ENCODE measurements at regions not wholly inside any gene's neighbourhood (a gene's known extent, or its start where the extent isn't known, plus 50 kb on each side); places are given as distances from the start of the nearest gene placed in this dataset.

DNA sequence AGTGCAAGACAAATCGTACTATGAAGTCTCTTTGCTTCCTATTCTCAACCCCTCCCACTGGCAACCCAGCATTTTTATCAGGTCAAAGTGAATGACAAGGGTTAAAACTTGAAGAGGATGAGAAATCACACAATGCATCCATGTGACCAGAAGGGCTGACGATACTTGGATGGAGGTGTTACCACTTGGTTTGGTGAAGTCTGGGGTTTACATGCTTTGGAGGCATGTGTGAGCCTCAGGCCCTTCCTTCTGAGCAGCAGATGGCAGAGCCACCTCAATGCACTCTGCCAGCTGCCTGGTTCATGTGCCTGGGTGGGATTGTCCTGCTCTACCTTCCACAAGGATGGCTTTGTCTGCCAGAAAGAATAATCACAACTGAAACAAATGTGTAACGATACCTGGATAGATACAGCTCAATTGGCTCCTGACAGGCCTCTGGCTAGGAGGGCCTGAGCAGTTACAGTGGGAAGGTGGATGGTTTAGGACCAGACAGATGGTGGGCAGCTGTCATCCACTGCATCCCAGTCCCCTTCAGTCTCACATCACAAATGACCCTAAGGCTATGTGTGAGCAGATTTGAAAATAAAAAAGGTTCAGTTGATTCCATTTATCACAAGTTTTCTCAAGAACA, 51.5 kb upstream of the CNIH3 start:
- DNase-seq (ENCODE audit: low read depth in 1 of 2, low spot score in 1 of 2): no peak

DNA sequence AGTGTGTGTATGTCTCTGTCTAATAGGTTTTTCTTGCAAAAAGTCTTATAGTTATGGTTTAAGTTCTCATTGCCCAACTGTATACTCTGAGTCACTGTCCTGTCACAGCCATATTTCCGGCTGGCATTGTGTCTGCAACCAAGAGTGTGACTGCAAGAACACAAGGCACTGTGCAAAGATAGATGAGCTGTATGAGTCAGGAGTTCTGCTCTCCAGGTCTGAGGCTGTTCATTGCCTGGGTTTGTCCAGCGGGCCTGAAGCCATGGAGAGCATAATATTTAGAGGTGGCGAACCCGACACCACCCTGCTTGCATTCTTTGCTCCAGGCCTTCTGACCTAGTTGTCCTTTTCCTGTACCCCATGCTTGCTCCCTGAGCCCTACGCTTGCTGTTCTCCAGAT, 50.9 kb upstream of the CNIH3 start:
- DNase-seq (ENCODE audit: low read depth in 1 of 2, low spot score in 1 of 2): no peak

DNA sequence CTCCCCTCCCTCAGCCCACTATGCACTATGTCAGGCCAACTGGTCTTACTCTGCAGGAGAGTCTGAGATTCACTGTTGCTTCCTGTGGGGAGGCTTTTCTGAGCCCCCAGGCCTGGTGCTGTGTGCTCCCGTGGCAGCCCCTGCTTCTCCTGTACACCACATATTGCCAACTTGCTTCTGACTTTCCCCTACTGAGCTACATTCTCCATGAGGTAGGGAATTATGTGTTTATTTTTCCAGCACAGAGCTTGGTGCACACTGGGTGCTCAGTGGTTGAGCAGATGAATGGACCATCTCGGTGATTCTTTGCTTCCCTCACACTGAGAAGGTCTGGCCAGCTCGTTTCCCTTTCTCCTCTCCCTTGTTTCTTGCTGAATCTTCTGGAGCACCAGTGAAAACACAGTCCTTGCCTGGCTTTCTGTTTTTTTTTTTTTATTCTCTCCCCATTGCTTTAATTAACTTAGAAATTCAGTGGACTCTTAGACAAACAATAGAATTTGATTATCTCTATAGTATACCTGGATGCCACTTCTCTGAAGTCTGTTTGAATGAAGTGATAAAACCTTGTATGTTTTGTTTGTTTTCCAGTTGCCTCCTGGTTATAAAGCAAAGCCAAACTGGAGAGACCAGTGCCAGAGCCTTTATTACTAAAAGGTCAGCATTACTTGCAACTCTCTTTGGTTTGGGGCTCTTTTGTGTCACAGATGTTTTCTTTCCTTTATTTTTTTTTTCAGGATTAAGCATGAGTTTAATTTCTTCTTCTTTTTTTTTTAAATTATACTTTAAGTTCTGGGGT, 50.3 kb upstream of the CNIH3 start:
- DNase-seq (ENCODE audit: low read depth in 1 of 2, low spot score in 1 of 2): no peak
